Keratinocyte (primary cell): ENCODE measurements at regions not wholly inside any gene's neighbourhood (a gene's known extent, or its start where the extent isn't known, plus 50 kb on each side); places are given as distances from the start of the nearest gene placed in this dataset.

Experiments used
- DNase-seq: peaks from one replicate; pipeline ENCODE4 v3.0.0-alpha.2; 2011; ENCODE audit warnings: low read depth, missing footprints, low spot score
- FAIRE-seq: peaks from 2 replicates; lab custom pipeline; 2011; peaks lifted over from hg19 to GRCh38; lab: Jason Lieb, UNC
- H2AFZ ChIP-seq: 2 replicates; pipeline ENCODE4 v1.6.0; 2012; ENCODE audit warnings: low read length, control low read depth, inconsistent platforms; ENCODE audit not compliant: control insufficient read depth
- H3K27ac ChIP-seq: 2 replicates; pipeline ENCODE4 v1.5.1; 2011; ENCODE audit warnings: low read length; ENCODE audit not compliant: control insufficient read depth, insufficient read depth
- H3K27me3 ChIP-seq: 3 replicates; pipeline ENCODE4 v1.6.0; 2011; ENCODE audit warnings: low read length; ENCODE audit not compliant: control insufficient read depth, insufficient read depth; ENCODE audit errors: extremely low read depth
- H3K36me3 ChIP-seq, 2 experiments: 2 replicates in 1 of 2; 3 replicates in 1 of 2; pipeline ENCODE4 v1.5.1; 2011; ENCODE audit warnings: low read length in 2 of 2, mild to moderate bottlenecking in 1 of 2; ENCODE audit not compliant: control insufficient read depth in 2 of 2, insufficient read depth in 2 of 2; ENCODE audit errors: extremely low read depth in 1 of 2
- H3K4me1 ChIP-seq: 3 replicates; pipeline ENCODE4 v1.5.1; 2011; ENCODE audit warnings: low read length; ENCODE audit not compliant: control insufficient read depth, insufficient read depth; ENCODE audit errors: extremely low read depth
- H3K4me2 ChIP-seq: 3 replicates; pipeline ENCODE4 v1.6.0; 2011; ENCODE audit warnings: low read depth, low read length; ENCODE audit not compliant: control insufficient read depth, insufficient read depth; ENCODE audit errors: extremely low read depth
- H3K4me3 ChIP-seq, 3 experiments: fragments of 200-600 bp in 1 of 3; sonication (generic) in 1 of 3; 2 replicates in 2 of 3; 3 replicates in 1 of 3; pipeline ENCODE4 v1.5.1; 2011 to 2016; ENCODE audit warnings: low read length in 3 of 3, mild to moderate bottlenecking in 3 of 3, control low read depth in 2 of 3, inconsistent platforms in 1 of 3, low read depth in 1 of 3, mixed read lengths in 1 of 3, mixed run types in 1 of 3, moderate library complexity in 1 of 3; ENCODE audit not compliant: control insufficient read depth in 2 of 3, insufficient read depth in 2 of 3; ENCODE audit errors: extremely low read depth in 1 of 3
- H3K79me2 ChIP-seq: 2 replicates; pipeline ENCODE4 v1.6.0; 2012; ENCODE audit warnings: low read length; ENCODE audit not compliant: control insufficient read depth, insufficient read depth
- H3K9ac ChIP-seq: 3 replicates; pipeline ENCODE4 v1.6.0; 2011; ENCODE audit warnings: low read length; ENCODE audit not compliant: control insufficient read depth, insufficient read depth; ENCODE audit errors: extremely low read depth
- H3K9me1 ChIP-seq: 3 replicates; pipeline ENCODE4 v1.6.0; 2011; ENCODE audit warnings: low read length; ENCODE audit not compliant: control insufficient read depth, insufficient read depth; ENCODE audit errors: extremely low read depth
- H3K9me3 ChIP-seq: 2 replicates; pipeline ENCODE4 v1.5.1; 2012; ENCODE audit warnings: low read depth, low read length; ENCODE audit not compliant: control insufficient read depth
- H4K20me1 ChIP-seq: 3 replicates; pipeline ENCODE4 v1.6.0; 2011; ENCODE audit warnings: low read length; ENCODE audit not compliant: control insufficient read depth, insufficient read depth; ENCODE audit errors: extremely low read depth
- EZH2 ChIP-seq: IDR thresholded peaks from one replicate; pipeline ENCODE4 v1.6.1; 2012; ENCODE audit warnings: inconsistent platforms, mild to moderate bottlenecking, low read length, moderate library complexity
- dilution Hi-C: fragments of 300-500 bp; cut with MboI; formaldehyde crosslinking; loops from one replicate; pipeline ENCODE4 v1.7.0; 2020; ENCODE audit warnings: low sequenced_read_pairs; ENCODE audit not compliant: extremely low pct_ligation_motif_present
- TF ChIP-seq, protein P1 (sequence below), 3 experiments: IDR thresholded peaks in 1 of 3; conservative IDR thresholded peaks in 1 of 3; optimal IDR thresholded peaks in 1 of 3; 2 replicates in 2 of 3; 3 replicates in 1 of 3; pipeline versions ENCODE3 to v1.5.1; 2011; ENCODE audit warnings: low read length in 3 of 3, mild to moderate bottlenecking in 3 of 3, moderate library complexity in 2 of 3, control low read depth in 1 of 3, inconsistent platforms in 1 of 3; ENCODE audit not compliant: insufficient read depth in 2 of 3; ENCODE audit errors: extremely low read depth in 1 of 3

DNA sequence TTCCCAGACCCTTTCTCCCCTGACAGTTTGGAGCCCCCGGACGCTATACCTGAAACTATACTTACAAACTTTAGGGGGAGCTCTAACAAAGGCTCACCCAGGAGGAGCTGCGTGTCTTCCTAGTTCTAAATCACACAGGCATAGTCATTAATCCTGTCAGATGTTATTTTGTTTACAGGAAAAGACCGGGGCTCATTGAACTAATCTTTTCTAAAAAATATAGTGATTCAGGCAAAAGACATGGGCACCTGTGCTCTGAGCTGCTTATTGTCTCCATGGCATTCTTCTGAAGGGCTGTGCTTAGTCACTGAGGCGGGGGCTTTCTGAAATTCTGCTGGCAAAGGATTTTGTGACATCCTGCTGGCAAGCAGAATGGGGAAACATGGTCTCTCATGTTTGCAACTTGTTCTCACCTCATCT is 1577.0 kb downstream of the NCAM2 start:
- Histone ChIP-seq H4K20me1 (no peaks in the 10 kb centered on the region), H3K9me3 (peaks cover 2% of the 10 kb centered on the region), H3K4me3 (no peak overlapping the region), H3K79me2 (no peaks in the 10 kb centered on the region), H3K4me2 (no peak overlapping the region), H3K9ac (no peak overlapping the region), H3K9me1 (no peaks in the 10 kb centered on the region), H3K4me1 (no peaks in the 10 kb centered on the region), H2AFZ (no peak overlapping the region), H3K36me3 (no peaks in the 10 kb centered on the region), H3K27me3 (no peaks in the 10 kb centered on the region), H3K27ac (no peak overlapping the region)
- dilution Hi-C loops, result no loop called here
- FAIRE-seq (no peak), DNase-seq (no peak)
- TF ChIP-seq, protein P1, sequence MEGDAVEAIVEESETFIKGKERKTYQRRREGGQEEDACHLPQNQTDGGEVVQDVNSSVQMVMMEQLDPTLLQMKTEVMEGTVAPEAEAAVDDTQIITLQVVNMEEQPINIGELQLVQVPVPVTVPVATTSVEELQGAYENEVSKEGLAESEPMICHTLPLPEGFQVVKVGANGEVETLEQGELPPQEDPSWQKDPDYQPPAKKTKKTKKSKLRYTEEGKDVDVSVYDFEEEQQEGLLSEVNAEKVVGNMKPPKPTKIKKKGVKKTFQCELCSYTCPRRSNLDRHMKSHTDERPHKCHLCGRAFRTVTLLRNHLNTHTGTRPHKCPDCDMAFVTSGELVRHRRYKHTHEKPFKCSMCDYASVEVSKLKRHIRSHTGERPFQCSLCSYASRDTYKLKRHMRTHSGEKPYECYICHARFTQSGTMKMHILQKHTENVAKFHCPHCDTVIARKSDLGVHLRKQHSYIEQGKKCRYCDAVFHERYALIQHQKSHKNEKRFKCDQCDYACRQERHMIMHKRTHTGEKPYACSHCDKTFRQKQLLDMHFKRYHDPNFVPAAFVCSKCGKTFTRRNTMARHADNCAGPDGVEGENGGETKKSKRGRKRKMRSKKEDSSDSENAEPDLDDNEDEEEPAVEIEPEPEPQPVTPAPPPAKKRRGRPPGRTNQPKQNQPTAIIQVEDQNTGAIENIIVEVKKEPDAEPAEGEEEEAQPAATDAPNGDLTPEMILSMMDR (optimal IDR thresholded peaks at IDR 0.05 in 1 of 3, IDR thresholded peaks at IDR 0.05 in 1 of 3, conservative IDR thresholded peaks at IDR 0.05 in 1 of 3; ENCODE audit: extremely low read depth in 1 of 3, insufficient read depth in 2 of 3, low read length in 3 of 3), result no peak
- TF ChIP-seq EZH2, result no peak

DNA sequence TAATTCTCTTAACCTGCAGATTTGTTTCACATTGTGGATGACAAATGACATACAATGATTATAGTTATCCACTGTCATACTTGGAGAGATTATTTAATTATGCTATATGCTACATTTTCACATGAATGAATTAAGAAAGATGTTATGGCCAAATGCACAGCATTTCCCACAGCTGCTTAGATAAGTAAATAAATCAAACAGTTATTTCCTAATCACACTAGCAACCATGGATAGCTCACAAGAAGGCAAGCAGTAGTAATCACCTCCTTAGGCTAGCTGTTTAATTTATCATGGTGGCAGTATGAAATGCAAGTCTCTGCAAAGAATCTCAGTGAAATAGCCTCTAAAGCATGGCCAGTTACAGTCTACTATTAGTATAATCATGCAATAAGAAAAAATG is 1581.5 kb downstream of the NCAM2 start:
- no peaks in the 10 kb centered on the region for H3K27me3 ChIP-seq
- no peak overlapping the region for H3K4me3 ChIP-seq
- H4K20me1 ChIP-seq, result no peaks in the 10 kb centered on the region
- no peak overlapping the region for H3K4me2 ChIP-seq
- no peaks in the 10 kb centered on the region for H3K4me1 ChIP-seq
- peaks cover 2% of the 10 kb centered on the region for H3K9me3 ChIP-seq
- no peaks in the 10 kb centered on the region for H3K9me1 ChIP-seq
- no peaks in the 10 kb centered on the region for H3K79me2 ChIP-seq
- H2AFZ ChIP-seq, result no peak overlapping the region
- no peak overlapping the region for H3K27ac ChIP-seq
- dilution Hi-C loops, result no loop called here
- no peaks in the 10 kb centered on the region for H3K36me3 ChIP-seq
- DNase-seq (no peak), FAIRE-seq (no peak)
- TF ChIP-seq, protein P1 (optimal IDR thresholded peaks at IDR 0.05 in 1 of 3, IDR thresholded peaks at IDR 0.05 in 1 of 3, conservative IDR thresholded peaks at IDR 0.05 in 1 of 3; ENCODE audit: extremely low read depth in 1 of 3, insufficient read depth in 2 of 3, low read length in 3 of 3), result no peak
- no peak for TF ChIP-seq EZH2
- no peak overlapping the region for H3K9ac ChIP-seq
